ENCODE measurements at regions not wholly inside any gene's neighbourhood (a gene's known extent, or its start where the extent isn't known, plus 50 kb on each side); places are given as distances from the start of the nearest gene placed in this dataset.

GRCh38 chr15:25072857-25073476, 118.2 kb downstream of the SNRPN start:
- FAIRE-seq, result no peak
- no peak for ATAC-seq
- intact Hi-C loops (cut with DNase I), result no loop called here
- no peak for DNase-seq
- Histone ChIP-seq H3K27ac (no peak overlapping the region), H3K4me3 (no peak overlapping the region), H3K9me3 (peaks cover 0 to 50% (median 16%) of the 10 kb centered on the region in 4 donors), H3K4me1 (no peaks in the 10 kb centered on the region), H3K36me3 (peaks cover 27 to 90% (median 69%) of the 10 kb centered on the region in 3 donors), H3K27me3 (no peaks in the 10 kb centered on the region)
- WGBS, 2 donors, result 83 to 84% methylated on average over 11 of the region's 11 CpGs
- no peak for TF ChIP-seq CTCF (IDR thresholded peaks at IDR 0.05)

- 70 to 74% methylated on average over 8 of the region's 8 CpGs for WGBS, 2 donors
- ATAC-seq (no peak), FAIRE-seq (no peak), DNase-seq (no peak)
- intact Hi-C loops (cut with DNase I), result no loop called here
- no peaks in the 10 kb centered on the region for H3K9me3 ChIP-seq
- no peaks in the 10 kb centered on the region for H3K4me1 ChIP-seq
- no peak for TF ChIP-seq CTCF (IDR thresholded peaks at IDR 0.05)
- H3K27ac ChIP-seq, result no peak overlapping the region
- H3K36me3 ChIP-seq, result peaks cover 0 to 93% (median 50%) of the 10 kb centered on the region in 3 donors
- H3K27me3 ChIP-seq, result no peaks in the 10 kb centered on the region
- no peak overlapping the region for H3K4me3 ChIP-seq
These were observed 132.3 kb downstream of the SNRPN start for GRCh38 chr15:25087137-25087536.

- 76 to 81% methylated on average over 8 of the region's 8 CpGs for WGBS, 2 donors
- Histone ChIP-seq H3K9me3 (no peaks in the 10 kb centered on the region), H3K27ac (no peak overlapping the region), H3K27me3 (no peaks in the 10 kb centered on the region), H3K4me1 (no peaks in the 10 kb centered on the region), H3K4me3 (no peak overlapping the region), H3K36me3 (peaks cover 0 to 92% (median 44%) of the 10 kb centered on the region in 3 donors)
- FAIRE-seq (no peak), ATAC-seq (no peak), DNase-seq (no peak)
- intact Hi-C loops (cut with DNase I), result no loop called here
- TF ChIP-seq CTCF (IDR thresholded peaks at IDR 0.05), result no peak
These were observed 133.5 kb downstream of the SNRPN start for GRCh38 chr15:25088261-25088790.

- intact Hi-C loops (cut with DNase I), result no loop called here
- ATAC-seq, result no peak
- Histone ChIP-seq H3K9me3 (no peaks in the 10 kb centered on the region), H3K27ac (no peak overlapping the region), H3K36me3 (peaks cover 0 to 92% (median 43%) of the 10 kb centered on the region in 3 donors), H3K27me3 (no peaks in the 10 kb centered on the region), H3K4me1 (no peaks in the 10 kb centered on the region), H3K4me3 (no peak overlapping the region)
- TF ChIP-seq CTCF (IDR thresholded peaks at IDR 0.05), result no peak
- no peak for DNase-seq
- WGBS, 2 donors, result 79 to 80% methylated on average over 8 of the region's 8 CpGs
- FAIRE-seq, result no peak
These were observed 134.8 kb downstream of the SNRPN start for GRCh38 chr15:25089577-25089976.

- no peak for ATAC-seq
These were observed 135.4 kb downstream of the SNRPN start for GRCh38 chr15:25090073-25090733.

More at GRCh38 chr15:25090073-25090733, 135.4 kb downstream of the SNRPN start:
- WGBS, 2 donors, result 69% methylated on average over 8 of the region's 8 CpGs
- DNase-seq, result no peak
- TF ChIP-seq CTCF (IDR thresholded peaks at IDR 0.05), result no peak
- peaks cover 0 to 94% (median 45%) of the 10 kb centered on the region in 3 donors for H3K36me3 ChIP-seq
- no peaks in the 10 kb centered on the region for H3K4me1 ChIP-seq
- H3K4me3 ChIP-seq, result no peak overlapping the region
- H3K27ac ChIP-seq, result no peak overlapping the region
- H3K27me3 ChIP-seq, result no peaks in the 10 kb centered on the region
- no peak for FAIRE-seq
- H3K9me3 ChIP-seq, result no peaks in the 10 kb centered on the region
- intact Hi-C loops (cut with DNase I), result no loop called here
